AG10803 (cell line): ENCODE measurements at regions not wholly inside any gene's neighbourhood (a gene's known extent, or its start where the extent isn't known, plus 50 kb on each side); places are given as distances from the start of the nearest gene placed in this dataset.

Experiments used
- DNase-seq: peaks from one replicate; pipeline ENCODE4 v3.0.0; 2010; ENCODE audit warnings: low read depth
- H3K4me3 ChIP-seq: 2 replicates; pipeline ENCODE4 v1.5.1; 2011; ENCODE audit warnings: mild to moderate bottlenecking, low read length, control low read depth
- TF ChIP-seq, protein P1 (sequence below): conservative IDR thresholded peaks from 2 replicates; pipeline ENCODE4 v1.5.1; 2011; ENCODE audit warnings: mild to moderate bottlenecking, low read length, control low read depth, inconsistent platforms

DNA sequence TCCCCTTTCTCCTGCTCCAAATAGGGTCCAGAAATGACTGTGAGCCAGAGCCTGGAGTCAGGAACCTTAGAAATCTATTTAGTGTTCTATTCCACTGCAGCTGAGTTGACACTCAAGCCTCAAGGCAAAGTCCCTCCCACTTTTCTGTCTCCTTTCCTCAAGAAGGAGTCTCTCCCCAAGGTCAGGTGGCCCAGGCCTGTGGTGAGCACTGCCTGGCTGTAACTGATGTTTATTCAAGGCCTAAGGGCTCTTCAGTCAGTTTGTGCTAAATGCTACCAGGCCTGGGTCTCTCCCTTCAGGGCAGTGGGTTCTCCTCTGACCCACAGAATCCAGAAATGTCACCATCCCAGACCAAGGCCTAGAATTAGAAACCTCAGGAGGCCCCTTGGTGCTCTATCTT is 1042.9 kb upstream of the EPHA7 start:
- DNase-seq, result no peak
- TF ChIP-seq, protein P1, sequence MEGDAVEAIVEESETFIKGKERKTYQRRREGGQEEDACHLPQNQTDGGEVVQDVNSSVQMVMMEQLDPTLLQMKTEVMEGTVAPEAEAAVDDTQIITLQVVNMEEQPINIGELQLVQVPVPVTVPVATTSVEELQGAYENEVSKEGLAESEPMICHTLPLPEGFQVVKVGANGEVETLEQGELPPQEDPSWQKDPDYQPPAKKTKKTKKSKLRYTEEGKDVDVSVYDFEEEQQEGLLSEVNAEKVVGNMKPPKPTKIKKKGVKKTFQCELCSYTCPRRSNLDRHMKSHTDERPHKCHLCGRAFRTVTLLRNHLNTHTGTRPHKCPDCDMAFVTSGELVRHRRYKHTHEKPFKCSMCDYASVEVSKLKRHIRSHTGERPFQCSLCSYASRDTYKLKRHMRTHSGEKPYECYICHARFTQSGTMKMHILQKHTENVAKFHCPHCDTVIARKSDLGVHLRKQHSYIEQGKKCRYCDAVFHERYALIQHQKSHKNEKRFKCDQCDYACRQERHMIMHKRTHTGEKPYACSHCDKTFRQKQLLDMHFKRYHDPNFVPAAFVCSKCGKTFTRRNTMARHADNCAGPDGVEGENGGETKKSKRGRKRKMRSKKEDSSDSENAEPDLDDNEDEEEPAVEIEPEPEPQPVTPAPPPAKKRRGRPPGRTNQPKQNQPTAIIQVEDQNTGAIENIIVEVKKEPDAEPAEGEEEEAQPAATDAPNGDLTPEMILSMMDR, result no peak
- H3K4me3 ChIP-seq, result no peak overlapping the region

DNA sequence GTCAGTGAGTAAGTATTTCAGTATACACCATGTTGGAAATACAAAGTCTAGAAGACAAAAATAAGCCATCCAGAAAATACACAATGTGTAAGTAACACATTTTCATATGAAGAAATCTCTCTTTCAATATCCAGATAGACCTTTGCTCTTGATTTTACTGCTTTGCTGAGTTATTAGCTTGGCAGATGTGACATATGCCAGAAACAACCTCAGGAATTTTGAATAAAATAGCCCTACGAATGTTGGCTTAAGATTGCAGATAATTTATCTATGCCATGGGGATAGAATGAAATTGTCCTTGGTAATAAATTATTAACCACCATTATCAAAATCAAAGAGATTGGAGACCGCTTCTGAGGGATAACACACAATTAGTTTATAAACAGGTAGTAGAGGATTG is 1036.9 kb upstream of the EPHA7 start:
- TF ChIP-seq, protein P1, result no peak
- no peak for DNase-seq
- H3K4me3 ChIP-seq, result no peak overlapping the region

DNA sequence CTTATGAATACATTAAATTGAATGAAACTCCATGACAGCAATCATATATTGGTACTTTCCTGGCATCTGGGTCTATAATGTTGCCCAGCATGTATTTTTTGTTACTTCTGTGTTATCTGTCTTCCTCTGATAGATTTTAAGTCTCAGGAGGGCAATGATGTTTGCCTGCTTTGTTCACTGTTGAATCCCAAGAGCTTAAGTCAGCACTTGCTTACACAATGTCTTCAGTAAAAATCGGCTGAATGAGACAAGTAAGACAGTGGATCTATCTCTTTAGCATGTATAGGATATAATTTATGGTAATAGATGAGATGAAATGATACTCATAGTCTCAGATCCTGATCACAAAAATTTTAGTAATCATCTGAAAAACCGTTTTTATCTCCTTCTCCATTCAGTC is 1034.9 kb upstream of the EPHA7 start:
- no peak for DNase-seq
- no peak overlapping the region for H3K4me3 ChIP-seq
- TF ChIP-seq, protein P1, result no peak

DNA sequence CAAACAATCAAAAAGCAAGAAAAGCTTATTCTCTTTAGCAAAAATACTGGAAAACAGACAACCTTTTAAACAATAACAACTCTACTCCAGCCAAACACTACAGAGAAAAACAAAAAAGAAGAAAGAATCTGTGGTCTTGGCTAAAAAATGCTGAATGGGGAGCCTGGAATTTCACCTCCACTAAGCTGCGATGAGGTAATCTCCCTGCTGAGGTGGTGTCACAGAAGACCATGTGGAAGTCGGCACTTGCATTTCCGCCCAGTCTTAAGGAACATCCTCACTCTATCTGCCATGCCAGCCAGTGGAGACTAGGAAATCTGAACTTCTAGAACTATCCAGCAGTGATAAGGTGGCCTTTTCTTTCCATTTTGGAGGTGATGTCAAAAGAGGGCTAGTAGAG is 1026.8 kb upstream of the EPHA7 start:
- TF ChIP-seq, protein P1, result no peak
- no peak for DNase-seq
- H3K4me3 ChIP-seq, result no peak overlapping the region

DNA sequence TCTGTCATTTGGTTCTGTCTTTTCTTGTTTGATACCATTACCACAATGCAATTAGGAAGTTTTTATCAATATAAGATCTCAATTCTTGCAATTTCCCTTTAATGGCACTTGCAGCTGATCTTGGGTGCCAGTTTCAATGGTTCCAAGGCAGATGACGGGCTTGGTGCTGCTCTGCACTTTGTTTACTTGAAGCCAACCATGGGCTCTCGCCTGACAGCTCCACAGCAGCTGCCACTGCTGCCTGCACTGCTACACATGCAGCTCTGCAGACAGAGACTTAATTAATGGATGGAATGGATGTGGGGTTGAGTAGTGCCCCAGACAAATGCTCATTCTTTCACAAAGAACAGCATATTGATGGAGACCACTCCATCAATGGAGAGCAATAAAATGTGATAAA is 1024.3 kb upstream of the EPHA7 start:
- TF ChIP-seq, protein P1, result no peak
- no peak for DNase-seq

DNA sequence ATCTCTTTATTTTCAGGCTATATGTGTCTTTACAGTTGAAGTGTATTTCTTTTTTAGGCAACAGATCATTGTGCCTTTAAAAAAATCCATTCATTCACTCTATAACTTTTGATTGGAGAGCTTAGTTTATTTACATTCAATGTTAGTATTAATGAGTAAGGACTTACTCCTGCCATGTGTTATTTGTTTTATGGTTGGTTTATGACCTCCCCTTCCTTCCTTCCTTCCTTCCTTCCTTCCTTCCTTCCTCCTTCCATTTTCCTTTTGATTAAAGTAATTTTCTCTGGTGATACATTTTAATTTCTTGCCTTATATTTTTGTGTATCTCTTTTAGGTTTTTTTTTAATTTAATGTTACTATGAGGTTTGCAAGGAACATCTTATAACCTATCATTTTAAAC is 1005.3 kb upstream of the EPHA7 start:
- TF ChIP-seq, protein P1, result no peak
- no peak for DNase-seq
- H3K4me3 ChIP-seq, result no peak overlapping the region

More for the DNA sequence above, 1024.3 kb upstream of the EPHA7 start:
- no peak overlapping the region for H3K4me3 ChIP-seq

DNA sequence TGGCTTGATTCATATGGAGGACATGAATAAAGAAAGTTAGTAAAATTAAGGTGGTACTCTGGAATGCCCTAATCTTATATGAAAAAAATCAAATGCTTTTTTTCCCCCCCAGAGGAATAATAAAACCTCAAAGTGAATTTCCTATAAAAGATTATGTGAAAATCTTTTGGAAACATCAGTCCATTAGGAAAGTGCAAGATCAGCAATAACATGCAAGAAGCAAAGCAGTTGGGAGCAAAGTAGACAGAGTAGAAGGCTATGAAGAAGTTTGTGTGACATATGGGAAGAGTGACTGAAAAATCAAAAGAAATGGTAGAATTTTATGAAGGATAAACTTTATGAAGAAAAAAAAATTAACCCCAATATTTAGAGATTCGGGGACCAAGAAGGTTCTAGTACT is 998.0 kb upstream of the EPHA7 start:
- DNase-seq, result no peak
- TF ChIP-seq, protein P1, result no peak
- H3K4me3 ChIP-seq, result no peak overlapping the region
